ENCODE measurements at regions not wholly inside any gene's neighbourhood (a gene's known extent, or its start where the extent isn't known, plus 50 kb on each side); places are given as distances from the start of the nearest gene placed in this dataset.

DNA sequence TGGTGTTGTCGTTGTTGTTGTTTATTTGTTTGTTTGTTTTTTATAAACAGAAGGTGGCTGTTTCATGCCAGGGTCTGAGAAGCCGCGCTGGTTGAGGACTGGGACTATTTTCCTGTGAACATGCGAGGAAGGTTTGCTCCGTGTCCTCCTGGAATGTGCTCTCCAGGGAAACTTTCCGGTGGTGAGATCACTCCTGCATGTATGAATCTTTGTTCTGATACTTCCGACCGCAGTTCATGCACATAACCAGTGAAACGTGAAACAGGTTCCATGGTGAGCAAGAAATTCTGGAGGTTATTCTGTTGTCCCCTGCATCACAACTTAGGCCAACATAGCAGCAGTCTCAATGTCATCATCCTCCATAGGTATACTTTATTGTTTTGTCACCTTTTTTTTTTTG, 187.6 kb upstream of the ARGLU1 start:
- no peak for DNase-seq

DNA sequence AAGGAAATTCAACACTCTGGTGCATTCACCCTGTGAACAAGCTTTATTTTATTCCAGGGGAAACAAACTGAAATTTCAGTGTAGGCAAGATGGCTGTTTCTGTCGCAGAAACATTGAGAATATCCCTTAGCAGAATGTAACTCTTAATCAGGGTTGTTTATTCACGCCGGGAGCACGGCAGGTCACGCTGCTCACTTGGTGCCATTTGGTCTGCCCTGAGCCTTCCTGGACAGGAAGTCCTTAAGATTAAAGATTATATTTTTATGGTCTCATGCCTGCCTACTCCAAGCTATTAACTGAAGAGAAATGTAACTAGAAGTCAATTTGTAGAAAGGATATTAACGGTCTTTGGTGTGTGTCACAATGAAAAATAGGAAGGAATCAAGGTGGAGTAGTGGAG, 185.3 kb upstream of the ARGLU1 start:
- in situ Hi-C loops (cut with MboI; ENCODE audit: low pct_unique_long_range_greater_than_20kb, low sequenced_read_pairs), result no loop called here
- peak; percentile 33 for DNase-seq

More for the DNA sequence above, 187.6 kb upstream of the ARGLU1 start:
- in situ Hi-C loops (cut with MboI; ENCODE audit: low pct_unique_long_range_greater_than_20kb, low sequenced_read_pairs), result no loop called here

DNA sequence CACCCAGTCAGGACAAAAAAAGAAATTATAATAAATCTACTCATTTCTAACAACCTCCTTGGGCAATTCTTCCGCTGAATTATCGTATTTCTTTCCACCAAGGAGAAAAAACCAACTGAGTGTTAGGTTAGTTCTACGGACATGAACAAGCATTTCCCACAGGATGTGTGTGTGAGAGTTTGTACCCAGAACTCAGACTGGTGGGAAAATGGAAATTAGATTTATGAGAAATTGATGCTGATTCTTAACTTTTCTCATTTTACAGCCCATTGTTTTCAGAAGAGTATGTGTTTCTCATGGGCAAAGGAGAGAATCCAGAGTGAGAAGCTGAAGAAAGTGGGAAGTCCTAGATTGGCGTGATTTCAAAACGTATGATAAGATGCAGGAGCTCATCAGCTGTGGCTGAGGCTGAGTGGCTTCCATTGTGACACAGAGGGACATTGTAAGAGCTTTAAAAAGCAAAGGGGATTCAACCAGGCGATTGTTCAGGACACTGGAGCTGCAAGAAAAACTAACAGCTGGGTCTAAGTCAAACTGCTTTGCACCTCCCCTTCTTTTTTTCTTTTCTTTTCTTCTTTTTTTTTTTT, 184.7 kb upstream of the ARGLU1 start:
- in situ Hi-C loops (cut with MboI; ENCODE audit: low pct_unique_long_range_greater_than_20kb, low sequenced_read_pairs), result no loop called here
- peak; percentile 21 for DNase-seq

DNA sequence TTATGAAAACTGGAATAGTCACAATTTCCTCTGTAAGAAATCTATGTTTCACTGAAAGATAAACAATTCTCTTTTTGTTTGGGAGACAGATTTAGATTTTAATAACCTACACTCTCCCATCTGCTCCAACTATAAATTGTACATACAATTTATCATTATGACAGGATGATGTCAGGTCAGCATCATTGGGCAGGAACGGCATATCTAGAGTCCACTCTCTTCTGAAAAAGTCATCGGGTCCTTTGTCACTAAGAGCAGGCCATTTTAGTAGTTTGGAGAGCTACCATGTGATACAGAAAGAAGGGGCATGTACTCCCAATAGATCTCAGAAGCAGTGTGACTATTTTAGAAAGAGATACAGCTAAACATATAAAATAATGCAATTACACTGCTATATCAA, 180.8 kb upstream of the ARGLU1 start:
- in situ Hi-C loops (cut with MboI; ENCODE audit: low pct_unique_long_range_greater_than_20kb, low sequenced_read_pairs), result no loop called here
- DNase-seq, result no peak

- in situ Hi-C loops (cut with MboI; ENCODE audit: low pct_unique_long_range_greater_than_20kb, low sequenced_read_pairs), result no loop called here
- DNase-seq, result no peak
Measured at GRCh38 chr13:106744516-106744915, 176.6 kb upstream of the ARGLU1 start.

- in situ Hi-C loops (cut with MboI; ENCODE audit: low pct_unique_long_range_greater_than_20kb, low sequenced_read_pairs), result no loop called here
- no peak for DNase-seq
Measured at GRCh38 chr13:106738186-106738678, 170.3 kb upstream of the ARGLU1 start.

- in situ Hi-C loops (cut with MboI; ENCODE audit: low pct_unique_long_range_greater_than_20kb, low sequenced_read_pairs), result no loop called here
- DNase-seq, result no peak
Measured at GRCh38 chr13:106736941-106737340, 169.0 kb upstream of the ARGLU1 start.

- in situ Hi-C loops (cut with MboI; ENCODE audit: low pct_unique_long_range_greater_than_20kb, low sequenced_read_pairs), result no loop called here
- DNase-seq, result no peak
Measured at GRCh38 chr13:106734198-106734597, 166.3 kb upstream of the ARGLU1 start.

DNA sequence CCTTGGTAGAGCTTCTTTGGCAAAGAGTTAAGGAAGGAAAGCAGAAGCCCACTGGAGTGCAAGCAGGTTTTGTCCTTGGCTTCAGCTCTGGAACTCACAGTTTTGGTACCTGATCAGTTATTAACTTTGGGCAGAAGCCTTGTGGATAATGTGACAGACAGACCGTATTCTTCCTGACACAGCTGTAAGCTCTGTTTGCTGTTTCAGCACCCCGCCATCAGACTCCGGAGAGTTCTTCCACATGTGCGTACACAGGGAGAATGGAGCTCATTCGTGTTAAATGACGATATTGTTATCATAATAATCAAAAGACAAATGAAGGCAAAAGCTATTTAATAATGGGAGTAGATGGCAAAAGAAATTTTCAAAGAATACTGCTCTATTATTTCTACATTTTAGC, 155.1 kb upstream of the ARGLU1 start:
- DNase-seq, result no peak
- in situ Hi-C loops (cut with MboI; ENCODE audit: low pct_unique_long_range_greater_than_20kb, low sequenced_read_pairs), result no loop called here

GRCh38 chr13:106722620-106723019, 154.7 kb upstream of the ARGLU1 start:
- in situ Hi-C loops (cut with MboI; ENCODE audit: low pct_unique_long_range_greater_than_20kb, low sequenced_read_pairs), result no loop called here
- no peak for DNase-seq

GRCh38 chr13:106721599-106721998, 153.7 kb upstream of the ARGLU1 start:
- DNase-seq, result no peak
- in situ Hi-C loops (cut with MboI; ENCODE audit: low pct_unique_long_range_greater_than_20kb, low sequenced_read_pairs), result no loop called here

GRCh38 chr13:106714271-106714982, 146.5 kb upstream of the ARGLU1 start:
- DNase-seq, result no peak
- in situ Hi-C loops (cut with MboI; ENCODE audit: low pct_unique_long_range_greater_than_20kb, low sequenced_read_pairs), result no loop called here

- DNase-seq, result no peak
- in situ Hi-C loops (cut with MboI; ENCODE audit: low pct_unique_long_range_greater_than_20kb, low sequenced_read_pairs), result no loop called here
Measured at GRCh38 chr13:106712381-106712780, 144.4 kb upstream of the ARGLU1 start.

- in situ Hi-C loops (cut with MboI; ENCODE audit: low pct_unique_long_range_greater_than_20kb, low sequenced_read_pairs), result no loop called here
- no peak for DNase-seq
Measured at GRCh38 chr13:106710266-106710665, 142.3 kb upstream of the ARGLU1 start.

- no peak for DNase-seq
- in situ Hi-C loops (cut with MboI; ENCODE audit: low pct_unique_long_range_greater_than_20kb, low sequenced_read_pairs), result no loop called here
Measured at GRCh38 chr13:106709522-106709921, 141.6 kb upstream of the ARGLU1 start.

- no peak for DNase-seq
Measured at GRCh38 chr13:106702505-106702904, 134.6 kb upstream of the ARGLU1 start.

GRCh38 chr13:106701771-106702341, 133.9 kb upstream of the ARGLU1 start:
- DNase-seq, result no peak
- in situ Hi-C loops (cut with MboI; ENCODE audit: low pct_unique_long_range_greater_than_20kb, low sequenced_read_pairs), result no loop called here

More at GRCh38 chr13:106702505-106702904, 134.6 kb upstream of the ARGLU1 start:
- in situ Hi-C loops (cut with MboI; ENCODE audit: low pct_unique_long_range_greater_than_20kb, low sequenced_read_pairs), result no loop called here

DNA sequence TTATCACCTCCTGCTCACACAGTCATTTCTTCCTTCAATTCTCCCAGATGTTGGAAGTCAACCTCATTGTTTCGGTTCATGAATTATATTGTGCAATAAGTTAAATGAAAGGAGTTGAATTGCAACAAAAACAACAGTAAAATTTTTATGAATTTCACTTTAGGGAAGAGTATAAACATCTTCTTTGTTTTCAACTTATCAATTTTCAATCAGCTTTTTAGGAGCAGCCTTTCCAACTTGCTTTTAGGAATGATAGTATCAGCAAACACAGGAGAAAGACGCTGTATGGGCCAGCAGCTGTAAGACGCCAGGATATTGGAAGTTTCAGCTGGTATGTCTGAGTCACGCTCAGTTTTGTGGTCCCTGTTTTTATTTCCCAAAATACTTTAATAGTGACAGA, 132.5 kb upstream of the ARGLU1 start:
- in situ Hi-C loops (cut with MboI; ENCODE audit: low pct_unique_long_range_greater_than_20kb, low sequenced_read_pairs), result no loop called here
- DNase-seq, result no peak

- DNase-seq, result no peak
- in situ Hi-C loops (cut with MboI; ENCODE audit: low pct_unique_long_range_greater_than_20kb, low sequenced_read_pairs), result no loop called here
Measured at GRCh38 chr13:106700007-106700406, 132.1 kb upstream of the ARGLU1 start.

- in situ Hi-C loops (cut with MboI; ENCODE audit: low pct_unique_long_range_greater_than_20kb, low sequenced_read_pairs), result no loop called here
- no peak for DNase-seq
Measured at GRCh38 chr13:106699311-106699710, 131.4 kb upstream of the ARGLU1 start.

DNA sequence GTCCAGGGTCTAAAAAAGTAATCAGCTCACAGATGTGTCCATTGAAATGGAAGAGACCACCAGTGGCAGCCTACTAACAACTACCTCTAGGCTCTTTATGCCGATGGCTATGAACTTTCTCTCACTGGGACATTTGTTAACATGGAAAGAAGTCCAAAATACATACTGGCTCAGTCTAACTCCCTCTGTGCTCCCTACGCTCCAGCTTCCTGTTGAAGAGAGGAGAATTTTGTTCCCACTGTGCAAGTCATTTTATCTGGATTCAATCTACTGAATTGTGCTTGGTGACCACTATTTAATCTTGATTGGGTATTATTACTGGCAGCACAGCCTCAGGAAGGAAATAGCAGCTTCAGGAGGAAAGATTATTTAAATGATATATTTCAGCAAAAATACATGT, 128.8 kb upstream of the ARGLU1 start:
- in situ Hi-C loops (cut with MboI; ENCODE audit: low pct_unique_long_range_greater_than_20kb, low sequenced_read_pairs), result no loop called here
- no peak for DNase-seq

Data from KBM-7 (cell line).